SHP77 (cell line): ENCODE measurements at regions not wholly inside any gene's neighbourhood (a gene's known extent, or its start where the extent isn't known, plus 50 kb on each side); places are given as distances from the start of the nearest gene placed in this dataset.
"Not testable (repeated sequence)": the region's sequence is repeated elsewhere in the genome, so short reads cannot be mapped to it uniquely, and the experiment has no call there.

Experiments
- DNase-seq, 2 experiments: peaks; one replicate each; lab custom pipeline; 2025; lab: John Stamatoyannopoulos, UW

DNA sequence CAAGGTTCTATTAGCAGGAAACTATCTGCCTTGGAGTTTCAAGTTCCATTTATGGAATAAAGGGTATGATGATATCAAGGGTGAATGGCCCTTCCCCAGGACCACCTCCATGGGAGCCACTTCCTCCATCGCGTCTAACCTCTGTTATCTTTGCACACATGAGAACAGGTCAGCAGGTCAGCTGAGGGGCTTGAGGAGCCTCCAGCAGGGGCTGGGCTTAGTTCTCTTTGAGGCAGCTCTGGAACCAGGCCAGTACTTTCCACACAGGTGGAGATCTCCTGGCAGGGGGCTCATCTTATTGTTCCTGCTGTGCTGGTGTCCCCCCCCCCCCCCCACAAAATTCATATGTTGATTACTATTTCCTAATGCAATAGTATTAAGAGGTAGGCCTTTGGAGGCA lies 472.2 kb upstream of the ZMIZ1 start:
- DNase-seq = no peak

DNA sequence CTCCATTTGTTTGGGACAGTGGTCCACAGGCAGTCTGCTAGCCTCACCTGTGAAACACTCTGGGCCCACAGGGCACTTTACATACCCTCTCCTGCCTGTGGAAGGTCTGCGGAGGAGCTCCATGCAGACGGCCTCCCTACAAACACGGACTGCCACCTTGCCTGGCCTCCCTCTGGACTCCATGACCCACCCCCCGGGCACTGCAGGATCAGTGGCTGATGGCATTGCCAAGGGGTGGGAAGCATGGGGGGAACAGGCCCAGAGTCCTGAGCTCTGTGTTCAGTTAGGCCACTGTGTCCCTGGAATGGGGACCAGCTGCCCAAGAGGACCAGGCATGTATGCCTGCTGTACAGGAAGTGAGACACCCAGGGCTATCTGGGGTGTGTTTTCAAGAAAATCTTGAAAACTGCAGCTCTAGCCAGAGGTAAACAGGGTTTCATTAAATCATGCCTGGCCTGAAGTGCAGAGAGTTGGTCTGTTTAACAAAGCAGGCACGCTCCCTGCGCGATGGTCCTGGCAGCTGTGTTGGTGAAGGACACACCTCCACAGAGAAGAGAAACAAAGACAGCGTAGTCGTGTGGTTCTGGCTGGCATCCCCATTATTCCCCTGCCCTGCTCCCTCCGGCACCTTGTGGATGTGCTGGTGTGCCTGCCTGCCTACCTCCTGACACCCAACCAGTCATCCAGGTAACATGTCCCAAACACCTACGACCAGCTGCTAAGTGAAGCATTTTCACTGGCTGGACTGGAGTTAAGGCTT lies 470.8 kb upstream of the ZMIZ1 start:
- DNase-seq = peak in 1 of 2 experiments; percentile 12

DNA sequence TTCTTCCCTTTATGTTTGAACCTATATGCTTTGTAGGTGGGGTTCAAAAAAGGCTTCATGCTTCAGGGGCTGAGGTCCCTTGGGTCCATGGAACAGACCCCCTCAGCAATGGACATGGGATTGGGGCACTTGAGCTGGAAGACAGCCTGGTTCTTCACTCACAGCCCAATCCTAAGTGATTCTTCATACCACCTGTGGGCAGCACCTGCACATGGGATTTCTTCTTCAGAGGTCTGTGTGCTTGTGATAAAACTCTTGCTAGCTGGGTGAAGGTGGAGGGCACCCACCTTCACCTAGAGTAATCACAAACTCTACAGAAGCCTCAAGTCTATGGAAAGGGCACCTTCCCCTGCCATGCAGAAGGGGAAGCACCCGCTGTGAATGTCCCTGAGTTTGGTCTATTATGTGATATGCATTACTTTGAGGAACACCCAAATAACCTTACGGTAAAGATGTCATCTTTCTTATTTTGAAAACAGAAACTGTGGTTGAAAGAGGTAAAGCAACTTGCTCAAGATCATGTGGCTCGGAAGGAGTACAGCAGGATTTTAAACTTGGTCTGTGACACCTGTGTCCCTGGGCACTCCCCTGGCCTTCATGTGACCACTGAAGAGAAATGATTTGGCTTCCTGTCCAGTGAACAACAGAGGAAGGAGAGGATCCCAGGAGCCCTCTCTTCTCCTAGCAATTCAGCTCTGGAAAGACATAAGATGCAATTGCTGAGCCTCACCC lies 469.5 kb upstream of the ZMIZ1 start:
- DNase-seq = no peak

DNA sequence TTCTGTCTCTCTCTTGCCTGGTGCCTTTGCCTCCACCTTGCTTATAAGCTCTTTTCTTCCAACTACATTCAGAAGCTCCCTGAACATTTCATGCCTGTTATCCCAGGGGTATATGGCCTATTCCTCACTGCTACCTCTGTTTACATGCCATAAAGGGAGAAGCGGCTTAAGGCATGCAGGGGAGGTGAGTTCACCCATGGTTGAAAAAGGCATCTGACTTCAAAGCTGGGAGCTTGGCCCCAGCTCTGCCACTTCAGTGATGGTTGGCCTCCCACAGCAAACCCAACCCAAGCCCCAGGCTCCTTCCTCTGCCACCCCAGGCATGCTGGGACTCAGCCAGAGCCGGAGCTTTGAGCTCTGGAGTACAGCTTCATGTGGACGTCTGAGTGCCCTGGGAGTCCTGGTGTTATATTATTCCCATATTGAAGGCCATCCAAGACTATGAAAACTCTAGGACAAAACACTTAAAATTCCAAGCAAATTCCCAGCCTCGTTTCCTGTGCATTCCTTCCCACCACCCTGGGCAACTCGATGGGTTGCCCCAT lies 468.6 kb upstream of the ZMIZ1 start:
- DNase-seq = no peak

GRCh38 chr10:78600740-78601139 lies 468.0 kb upstream of the ZMIZ1 start:
- no peak for DNase-seq

DNA sequence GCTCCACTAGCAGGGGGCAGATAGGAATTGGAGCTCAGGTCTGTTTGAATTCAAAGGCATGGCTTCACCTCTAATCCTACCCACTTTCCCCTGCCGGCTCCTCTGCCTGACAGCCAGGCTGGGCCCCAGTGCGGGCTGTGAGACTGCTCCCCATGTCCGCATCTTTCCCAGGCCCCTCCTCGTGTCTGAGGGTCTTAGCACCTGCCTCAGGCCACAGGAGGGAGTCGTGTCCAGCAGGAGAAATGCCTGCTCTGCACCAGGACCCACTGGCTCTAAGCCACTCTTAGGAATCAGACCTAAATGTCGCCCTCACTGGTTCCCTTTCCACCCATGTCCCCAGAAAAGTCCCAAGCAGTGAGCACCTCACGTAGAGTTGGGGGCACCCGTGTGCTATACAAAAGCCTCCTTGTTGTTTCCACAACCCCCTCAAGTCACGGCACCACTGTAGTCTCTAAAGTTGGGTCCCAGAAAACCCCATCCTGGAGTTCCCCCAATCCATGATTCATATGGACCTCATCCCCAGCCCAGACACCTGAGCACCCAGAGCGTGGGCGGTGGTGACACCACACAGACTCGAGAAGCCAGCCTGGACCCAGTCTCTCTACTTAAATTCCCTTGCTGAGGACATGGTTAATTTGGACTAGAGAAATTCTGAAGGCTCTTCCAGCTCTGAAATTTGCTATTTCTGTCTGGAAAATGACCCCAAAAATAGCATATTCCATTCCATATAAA lies 466.4 kb upstream of the ZMIZ1 start:
- DNase-seq = no peak

GRCh38 chr10:78604286-78604685 lies 464.5 kb upstream of the ZMIZ1 start:
- no peak for DNase-seq

GRCh38 chr10:78604721-78605120 lies 464.0 kb upstream of the ZMIZ1 start:
- DNase-seq = no peak

DNA sequence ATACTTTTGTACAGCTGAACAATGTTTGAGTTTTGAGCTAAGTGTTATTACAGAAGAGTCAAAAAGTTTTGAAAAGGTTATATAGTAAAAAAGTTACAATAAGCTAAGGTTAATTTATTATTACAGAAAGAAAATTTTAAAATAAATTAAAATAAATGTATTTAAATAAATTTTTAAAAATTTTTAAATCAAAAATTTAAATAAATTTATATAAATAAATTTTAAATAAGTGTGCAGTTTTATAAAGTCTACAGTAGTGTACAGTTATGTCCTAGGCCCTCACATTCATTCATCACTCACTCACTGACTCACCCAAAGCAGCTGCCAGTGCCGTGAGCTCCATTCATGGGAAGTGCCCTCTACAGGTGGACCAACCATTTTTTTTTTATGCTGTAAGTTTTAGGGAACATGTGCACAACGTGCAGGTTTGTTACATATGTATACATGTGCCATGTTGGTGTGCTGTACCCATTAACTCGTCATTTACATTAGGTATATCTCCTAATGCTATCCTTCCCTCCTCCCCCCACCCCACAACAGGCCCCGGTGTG lies 462.9 kb upstream of the ZMIZ1 start:
- peak in 1 of 2 experiments; percentile 9 for DNase-seq

GRCh38 chr10:78606766-78607165 lies 462.0 kb upstream of the ZMIZ1 start:
- DNase-seq = not testable (repeated sequence)

DNA sequence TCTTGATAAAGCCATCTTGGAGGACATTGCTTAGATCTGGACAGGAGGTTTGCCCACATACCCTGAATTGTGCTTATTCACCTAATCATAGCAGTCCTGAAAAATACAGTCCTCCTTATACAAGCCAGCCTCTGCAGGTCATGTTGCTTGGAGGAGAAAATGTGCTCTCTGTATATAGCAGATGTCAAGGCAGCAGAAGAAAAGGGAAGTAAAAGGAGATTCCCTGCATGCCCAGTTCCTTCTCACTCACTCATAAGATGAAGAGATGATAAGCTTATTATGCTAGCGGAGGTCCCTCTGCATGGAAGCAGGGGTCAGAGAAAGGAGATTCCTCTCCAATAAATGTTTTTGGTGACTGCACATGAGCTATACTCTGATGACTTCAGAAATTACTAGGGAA lies 458.8 kb upstream of the ZMIZ1 start:
- no peak for DNase-seq

GRCh38 chr10:78613132-78613531 lies 455.6 kb upstream of the ZMIZ1 start:
- no peak for DNase-seq

GRCh38 chr10:78614267-78614666 lies 454.5 kb upstream of the ZMIZ1 start:
- no peak for DNase-seq

- no peak for DNase-seq
These were observed 454.0 kb upstream of the ZMIZ1 start for GRCh38 chr10:78614744-78615143.

DNA sequence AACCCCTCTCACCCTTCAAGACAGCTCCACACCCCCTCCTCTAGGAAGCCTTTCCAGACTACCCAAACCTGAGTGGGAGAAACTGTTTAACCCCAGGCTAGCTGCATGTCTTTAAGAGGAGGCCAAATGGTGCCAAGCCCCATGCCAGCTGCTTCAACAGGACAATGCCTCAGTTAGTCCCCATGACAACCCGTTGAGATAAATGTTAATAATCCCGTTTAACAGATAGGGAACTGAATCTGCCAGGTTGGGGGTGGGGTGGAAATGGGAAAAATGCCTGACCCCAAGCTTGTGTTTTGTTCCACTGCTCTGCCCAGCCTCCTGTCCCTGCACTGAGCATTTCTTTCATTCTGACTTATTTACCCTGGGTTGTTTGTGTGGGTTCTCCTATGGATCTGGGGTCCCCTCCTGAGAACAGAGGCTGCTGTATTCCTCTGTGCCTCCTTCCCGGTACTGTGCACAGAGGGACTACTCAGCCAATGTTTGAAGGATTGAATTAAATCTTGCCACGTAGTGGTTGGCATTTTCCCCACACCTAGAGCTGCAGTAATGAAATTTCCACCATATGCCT lies 452.6 kb upstream of the ZMIZ1 start:
- no peak for DNase-seq

DNA sequence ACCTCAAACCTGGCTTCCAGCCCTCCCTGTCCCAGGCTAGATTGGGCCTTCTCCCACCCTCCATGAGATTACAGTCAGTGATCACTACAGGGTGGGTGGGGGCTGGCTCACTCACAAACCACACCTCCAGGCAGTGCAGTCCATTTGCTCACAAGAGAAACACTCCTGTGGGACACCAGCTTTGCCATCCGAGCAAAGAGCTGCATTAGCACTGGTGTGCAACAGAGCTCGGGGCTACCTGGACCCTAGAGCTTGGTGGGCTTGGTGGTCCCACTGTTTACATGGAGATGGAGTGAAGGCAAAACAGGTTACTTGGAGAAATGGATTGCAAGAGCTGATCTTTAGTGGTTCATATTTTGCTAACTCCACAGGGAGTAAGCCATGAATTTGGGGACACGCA lies 451.7 kb upstream of the ZMIZ1 start:
- no peak for DNase-seq

- DNase-seq = no peak
These were observed 451.1 kb upstream of the ZMIZ1 start for GRCh38 chr10:78617631-78618030.

- DNase-seq = no peak
These were observed 450.7 kb upstream of the ZMIZ1 start for GRCh38 chr10:78618050-78618449.

DNA sequence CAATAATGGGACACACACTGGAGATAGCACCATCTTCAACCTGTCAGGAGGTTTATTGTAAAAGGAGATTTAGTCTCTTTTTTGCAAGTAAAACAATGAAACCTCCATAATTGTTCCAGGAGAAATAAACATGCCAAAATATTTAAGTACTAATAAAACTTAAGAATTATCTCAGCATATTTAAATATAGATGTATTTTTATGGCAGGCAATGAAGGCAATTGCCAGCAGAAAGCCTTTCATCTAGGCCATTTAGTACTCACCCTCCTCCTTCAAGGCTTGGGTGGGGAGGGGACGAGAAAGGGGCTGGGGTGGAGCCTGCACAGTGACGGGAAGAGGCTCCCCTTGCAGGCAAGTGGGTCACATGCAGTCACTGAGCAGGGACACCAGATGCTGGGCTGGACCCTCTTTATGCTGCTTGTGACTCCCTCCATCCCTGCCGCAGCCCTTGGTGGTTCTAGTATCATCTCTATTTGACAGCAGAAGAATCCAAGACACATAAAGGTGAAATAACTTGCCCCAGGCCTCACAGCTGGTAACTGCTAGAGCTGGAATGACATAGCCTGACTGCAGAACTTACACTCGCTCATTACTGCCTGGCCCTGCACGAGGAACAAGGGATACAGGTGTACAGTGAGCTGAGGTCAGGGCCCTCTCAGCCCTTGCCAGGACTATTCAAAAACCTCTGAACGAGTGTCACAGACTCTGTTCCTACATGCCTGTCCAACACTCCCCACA lies 449.5 kb upstream of the ZMIZ1 start:
- no peak for DNase-seq

DNA sequence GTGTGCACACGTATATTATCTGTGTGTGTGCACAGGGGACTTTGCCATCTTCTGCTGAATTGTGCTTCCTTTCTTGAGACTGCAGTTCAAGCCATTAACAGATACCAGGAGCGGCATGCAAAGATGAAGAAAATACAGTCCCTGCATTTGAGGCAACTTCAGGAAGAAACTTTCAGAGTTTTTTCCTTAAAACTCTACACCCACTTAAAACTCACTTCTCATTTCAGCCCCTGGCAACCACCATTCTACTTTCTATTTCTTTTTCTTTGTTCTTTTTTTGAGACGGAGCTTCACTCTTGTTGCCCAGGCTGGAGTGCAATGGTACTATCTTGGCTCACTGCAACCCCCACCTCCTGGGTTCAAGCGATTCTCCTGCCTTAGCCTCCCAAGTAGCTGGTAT lies 448.9 kb upstream of the ZMIZ1 start:
- DNase-seq = no peak
